Central memory CD8-positive, alpha-beta T cell (primary cell): ENCODE measurements at regions not wholly inside any gene's neighbourhood (a gene's known extent, or its start where the extent isn't known, plus 50 kb on each side); places are given as distances from the start of the nearest gene placed in this dataset.
"Not testable (repeated sequence)": the region's sequence is repeated elsewhere in the genome, so short reads cannot be mapped to it uniquely, and the experiment has no call there.

Experiments used
- ATAC-seq: fragments of 150-1000 bp; cut with Tn5 transposase; replicated peaks from 2 replicates; pipeline ENCODE4 v1.10.0; 2022; ENCODE audit warnings: mild to moderate bottlenecking, moderate FRiP score, moderate number of reproducible peaks; ENCODE audit not compliant: poor library complexity, severe bottlenecking; ENCODE audit errors: extremely low read depth
- DNase-seq, 2 donors: peaks; one replicate each; pipeline ENCODE4 v3.0.0; 2021; ENCODE audit warnings: low spot score in 2 of 2
- H3K27ac Mint-ChIP-seq: one replicate; pipeline ENCODE4 v1.8.0; 2022; ENCODE audit warnings: low read depth, mild to moderate bottlenecking, moderate library complexity, mixed read lengths
- H3K27me3 Mint-ChIP-seq: one replicate; pipeline ENCODE4 v1.8.0; 2022; ENCODE audit warnings: mixed read lengths
- H3K36me3 Mint-ChIP-seq: one replicate; pipeline ENCODE4 v1.8.0; 2022; ENCODE audit warnings: mild to moderate bottlenecking, moderate library complexity, mixed read lengths; ENCODE audit not compliant: insufficient read depth
- H3K4me1 Mint-ChIP-seq: one replicate; pipeline ENCODE4 v1.8.0; 2022; ENCODE audit warnings: mixed read lengths
- H3K4me3 Mint-ChIP-seq: one replicate; pipeline ENCODE4 v1.8.0; 2022; ENCODE audit warnings: mild to moderate bottlenecking, moderate library complexity, mixed read lengths
- H3K9me3 Mint-ChIP-seq: one replicate; pipeline ENCODE4 v1.8.0; 2022; ENCODE audit warnings: mixed read lengths

- H3K4me1 Mint-ChIP-seq: no peaks in the 10 kb centered on the region
- H3K9me3 Mint-ChIP-seq: no peaks in the 10 kb centered on the region
- H3K27ac Mint-ChIP-seq: no peak overlapping the region
- no peak overlapping the region for H3K4me3 Mint-ChIP-seq
- DNase-seq (no peak), ATAC-seq (no peak)
- no peaks in the 10 kb centered on the region for H3K27me3 Mint-ChIP-seq
- H3K36me3 Mint-ChIP-seq: peaks cover 1% of the 10 kb centered on the region
Observed at GRCh38 chr6:56736804-56737203, 94.1 kb upstream of the DST start.

DNA sequence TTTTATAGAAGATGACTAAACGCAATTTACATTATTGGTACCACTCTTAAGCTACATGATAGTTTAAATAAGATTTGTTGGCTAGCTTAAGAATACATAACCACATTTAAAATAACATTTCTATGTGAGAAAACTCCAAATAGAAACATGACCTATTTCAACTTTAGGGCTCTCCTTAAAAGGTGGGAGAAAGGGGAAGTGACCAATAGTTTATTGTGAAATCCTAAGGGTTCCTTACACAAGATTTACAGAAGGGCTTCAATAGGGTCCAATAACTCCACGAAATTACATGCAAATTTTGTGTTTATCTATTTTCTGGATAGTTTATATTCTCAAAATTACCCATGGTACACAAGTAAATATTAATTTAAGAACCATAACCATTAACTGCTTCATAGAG lies 91.6 kb upstream of the DST start:
- no peaks in the 10 kb centered on the region for H3K27me3 Mint-ChIP-seq
- no peak for ATAC-seq

GRCh38 chr6:56733211-56733697 lies 90.6 kb upstream of the DST start:
- ATAC-seq (no peak), DNase-seq (no peak)
- no peak overlapping the region for H3K4me3 Mint-ChIP-seq
- H3K4me1 Mint-ChIP-seq: no peaks in the 10 kb centered on the region
- H3K36me3 Mint-ChIP-seq: peaks cover 1% of the 10 kb centered on the region
- H3K9me3 Mint-ChIP-seq: no peaks in the 10 kb centered on the region
- no peaks in the 10 kb centered on the region for H3K27me3 Mint-ChIP-seq
- H3K27ac Mint-ChIP-seq: no peak overlapping the region

More for the DNA sequence above, 91.6 kb upstream of the DST start:
- Mint-ChIP-seq H3K27ac (no peak overlapping the region), H3K9me3 (no peaks in the 10 kb centered on the region), H3K4me3 (no peak overlapping the region), H3K36me3 (peaks cover 1% of the 10 kb centered on the region), H3K4me1 (no peaks in the 10 kb centered on the region)
- DNase-seq: no peak

- peaks cover 1% of the 10 kb centered on the region for H3K36me3 Mint-ChIP-seq
Observed at GRCh38 chr6:56732517-56732916, 89.8 kb upstream of the DST start.

DNA sequence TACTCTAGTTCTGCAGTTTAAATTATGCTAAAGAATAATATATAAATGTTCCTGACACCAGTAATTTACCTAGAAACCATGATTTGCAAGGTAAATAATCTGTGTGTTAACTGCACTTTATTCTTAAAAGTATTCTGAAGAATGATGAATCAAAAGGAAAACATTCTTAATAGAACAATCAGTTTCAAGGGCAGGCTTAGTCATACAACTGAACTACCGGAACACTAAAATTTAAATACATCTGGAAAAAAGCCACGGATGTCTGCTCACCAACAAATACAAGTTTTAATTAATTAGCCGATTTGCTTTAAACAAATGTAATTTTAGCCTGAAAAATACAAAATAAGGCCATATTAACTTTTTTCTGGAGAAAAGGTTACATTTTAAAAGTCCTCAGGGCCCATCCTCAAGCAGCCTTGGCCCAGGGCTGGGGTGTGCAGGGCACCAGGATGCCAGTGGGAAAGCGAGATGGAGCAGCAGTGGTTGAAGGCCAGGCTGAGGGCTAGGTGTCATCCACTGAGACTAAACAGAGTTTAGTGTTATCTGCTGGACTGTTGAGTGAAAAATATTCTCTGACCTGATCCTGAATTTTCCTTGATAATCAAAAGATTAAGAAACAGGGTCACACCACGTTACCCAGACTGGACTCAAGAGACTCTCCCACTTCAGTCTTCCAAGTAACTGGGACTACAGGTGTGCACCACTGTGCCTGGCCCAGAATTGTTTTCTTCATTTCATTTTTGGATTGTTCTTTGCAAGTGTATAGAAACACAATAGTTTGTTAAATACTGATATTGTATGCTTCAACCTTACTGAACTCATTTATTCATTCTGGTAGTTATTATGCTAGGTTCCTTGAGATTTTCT lies 88.2 kb upstream of the DST start:
- H3K36me3 Mint-ChIP-seq: peaks cover 1% of the 10 kb centered on the region
- DNase-seq (no peak), ATAC-seq (no peak)
- H3K9me3 Mint-ChIP-seq: no peaks in the 10 kb centered on the region
- H3K4me1 Mint-ChIP-seq: no peaks in the 10 kb centered on the region
- no peak overlapping the region for H3K4me3 Mint-ChIP-seq
- H3K27ac Mint-ChIP-seq: no peak overlapping the region
- H3K27me3 Mint-ChIP-seq: no peaks in the 10 kb centered on the region

More at GRCh38 chr6:56732517-56732916, 89.8 kb upstream of the DST start:
- H3K27me3 Mint-ChIP-seq: no peaks in the 10 kb centered on the region
- no peak for ATAC-seq
- no peak overlapping the region for H3K27ac Mint-ChIP-seq
- no peaks in the 10 kb centered on the region for H3K9me3 Mint-ChIP-seq
- DNase-seq: no peak
- no peak overlapping the region for H3K4me3 Mint-ChIP-seq
- H3K4me1 Mint-ChIP-seq: no peaks in the 10 kb centered on the region

DNA sequence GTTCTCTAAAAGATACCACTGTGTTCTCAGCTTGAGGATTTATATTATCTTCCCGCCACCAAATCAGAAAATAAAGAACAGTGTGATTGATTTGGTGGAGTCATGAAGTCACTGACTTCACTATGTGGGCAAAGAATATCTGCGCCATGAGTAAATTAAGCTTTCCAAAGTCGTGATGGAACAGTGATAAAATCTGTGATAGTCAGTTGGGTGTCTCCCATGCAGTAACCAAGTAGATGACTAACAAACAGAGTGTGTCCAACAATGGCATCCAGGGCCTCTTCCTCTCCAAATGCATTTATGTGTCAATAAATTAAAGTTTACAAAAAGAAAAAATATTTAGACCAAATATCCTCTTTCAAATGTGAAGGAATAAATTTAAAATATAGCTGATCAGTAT lies 87.0 kb upstream of the DST start:
- DNase-seq (no peak), ATAC-seq (no peak)
- Mint-ChIP-seq H3K4me1 (no peaks in the 10 kb centered on the region), H3K27me3 (no peaks in the 10 kb centered on the region), H3K36me3 (no peaks in the 10 kb centered on the region), H3K9me3 (no peaks in the 10 kb centered on the region), H3K27ac (no peak overlapping the region), H3K4me3 (no peak overlapping the region)

GRCh38 chr6:56729166-56729565 lies 86.5 kb upstream of the DST start:
- H3K27me3 Mint-ChIP-seq, H3K4me3 Mint-ChIP-seq, H3K4me1 Mint-ChIP-seq, ATAC-seq, H3K27ac Mint-ChIP-seq, H3K36me3 Mint-ChIP-seq, H3K9me3 Mint-ChIP-seq, DNase-seq: not testable (repeated sequence)

DNA sequence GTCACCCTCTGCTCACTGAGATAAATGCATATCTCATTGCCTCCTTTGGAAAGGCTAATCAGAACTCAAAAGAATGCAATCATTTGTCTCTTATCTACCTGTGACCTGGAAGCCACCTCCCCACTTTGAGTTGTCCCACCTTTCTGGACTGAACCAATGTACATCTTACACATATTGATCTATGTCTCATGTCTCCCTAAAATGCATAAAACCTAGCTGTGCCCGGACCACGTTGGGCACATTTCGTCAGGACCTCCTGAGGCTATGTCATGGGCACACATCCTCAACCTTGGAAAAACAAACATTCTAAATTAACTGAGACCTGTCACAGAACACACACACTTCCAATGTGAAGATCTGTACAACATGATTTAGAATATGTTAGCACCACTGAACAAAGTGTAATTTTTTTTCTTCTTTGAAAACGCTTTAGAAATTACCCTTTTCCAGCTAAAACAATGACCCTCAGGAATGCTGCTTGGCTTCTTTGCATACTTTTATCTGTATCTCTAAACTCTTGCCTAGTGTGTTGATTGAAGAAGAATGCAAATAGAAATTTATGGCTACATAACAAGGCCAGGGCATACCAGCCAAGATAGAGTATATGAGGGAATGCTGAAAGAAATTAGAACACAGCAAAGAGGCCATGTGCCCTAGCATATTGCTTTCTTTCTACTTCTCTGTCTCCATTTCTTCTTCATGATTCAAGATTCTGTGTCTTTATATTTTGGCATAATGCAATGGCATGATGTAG lies 84.6 kb upstream of the DST start:
- H3K4me3 Mint-ChIP-seq: no peak overlapping the region
- H3K27ac Mint-ChIP-seq: no peak overlapping the region
- H3K36me3 Mint-ChIP-seq: no peaks in the 10 kb centered on the region
- no peaks in the 10 kb centered on the region for H3K4me1 Mint-ChIP-seq
- ATAC-seq: no peak
- no peaks in the 10 kb centered on the region for H3K27me3 Mint-ChIP-seq
- no peak for DNase-seq
- H3K9me3 Mint-ChIP-seq: no peaks in the 10 kb centered on the region

- Mint-ChIP-seq H3K9me3 (no peaks in the 10 kb centered on the region), H3K36me3 (no peaks in the 10 kb centered on the region), H3K4me3 (no peak overlapping the region), H3K27ac (no peak overlapping the region), H3K27me3 (no peaks in the 10 kb centered on the region), H3K4me1 (no peaks in the 10 kb centered on the region)
- DNase-seq (no peak), ATAC-seq (no peak)
Observed at GRCh38 chr6:56725254-56725653, 82.6 kb upstream of the DST start.

GRCh38 chr6:56724455-56724854 lies 81.8 kb upstream of the DST start:
- no peak overlapping the region for H3K27ac Mint-ChIP-seq
- H3K27me3 Mint-ChIP-seq: no peaks in the 10 kb centered on the region
- no peaks in the 10 kb centered on the region for H3K36me3 Mint-ChIP-seq
- ATAC-seq (no peak), DNase-seq (no peak)
- H3K9me3 Mint-ChIP-seq: peaks cover 3% of the 10 kb centered on the region
- no peaks in the 10 kb centered on the region for H3K4me1 Mint-ChIP-seq
- H3K4me3 Mint-ChIP-seq: no peak overlapping the region

- Mint-ChIP-seq H3K36me3 (no peaks in the 10 kb centered on the region), H3K9me3 (peaks cover 5% of the 10 kb centered on the region), H3K27ac (no peak overlapping the region)
Observed at GRCh38 chr6:56720882-56721281, 78.2 kb upstream of the DST start.

GRCh38 chr6:56720202-56720601 lies 77.5 kb upstream of the DST start:
- H3K4me1 Mint-ChIP-seq, ATAC-seq, H3K9me3 Mint-ChIP-seq, H3K4me3 Mint-ChIP-seq, H3K27me3 Mint-ChIP-seq, H3K36me3 Mint-ChIP-seq, H3K27ac Mint-ChIP-seq, DNase-seq: not testable (repeated sequence)

More at GRCh38 chr6:56720882-56721281, 78.2 kb upstream of the DST start:
- H3K4me1 Mint-ChIP-seq: no peaks in the 10 kb centered on the region
- ATAC-seq (no peak), DNase-seq (no peak)
- no peak overlapping the region for H3K4me3 Mint-ChIP-seq
- no peaks in the 10 kb centered on the region for H3K27me3 Mint-ChIP-seq
